DND-41 (cell line): ENCODE measurements at regions not wholly inside any gene's neighbourhood (a gene's known extent, or its start where the extent isn't known, plus 50 kb on each side); places are given as distances from the start of the nearest gene placed in this dataset.

Experiments
- CTCF ChIP-seq: IDR thresholded peaks from 2 replicates; pipeline ENCODE4 v1.5.1; 2012; ENCODE audit warnings: borderline replicate concordance, low read length, moderate library complexity, mild to moderate bottlenecking; ENCODE audit not compliant: poor library complexity, severe bottlenecking; ENCODE audit errors: extremely low read depth
- EZH2 ChIP-seq: IDR thresholded peaks from 3 replicates; pipeline ENCODE4 v1.6.1; 2012; ENCODE audit warnings: borderline replicate concordance, low read depth, mild to moderate bottlenecking, moderate library complexity, low read length, inconsistent platforms; ENCODE audit not compliant: severe bottlenecking

GRCh38 chr6:156511570-156511969, 265.6 kb upstream of the ARID1B start:
- TF ChIP-seq CTCF (no peak), EZH2 (no peak)
